ENCODE measurements at regions not wholly inside any gene's neighbourhood (a gene's known extent, or its start where the extent isn't known, plus 50 kb on each side); places are given as distances from the start of the nearest gene placed in this dataset.

DNA sequence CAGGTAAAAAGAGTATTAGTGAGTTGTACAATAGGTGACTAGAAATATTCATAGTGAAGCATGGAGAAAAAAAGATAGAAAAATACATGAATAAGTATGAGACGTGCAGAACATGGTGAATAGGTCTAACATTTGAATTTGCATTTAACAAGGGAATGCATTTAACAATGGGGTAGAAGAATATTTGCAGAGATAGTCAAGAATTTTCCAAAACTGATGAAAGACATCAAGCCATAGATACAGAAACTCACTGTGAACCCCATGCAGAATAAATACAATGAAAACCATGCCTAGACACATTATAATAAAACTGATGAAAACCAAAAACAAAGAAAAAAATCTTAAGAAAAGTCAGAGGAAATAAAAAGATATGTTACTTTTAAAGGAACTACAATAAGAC, 184.8 kb downstream of the KTN1 start:
- Histone ChIP-seq H3K4me1 (ENCODE audit: control insufficient read depth in 5 of 5, insufficient read depth in 5 of 5, low read length in 5 of 5) (no peaks in the 10 kb centered on the region), H3K9me3 (ENCODE audit: control insufficient read depth in 5 of 5, low read length in 5 of 5) (no peaks in the 10 kb centered on the region), H3K4me3 (ENCODE audit: low read depth in 1 of 5, low read length in 5 of 5) (no peak overlapping the region), H3K27me3 (ENCODE audit: control insufficient read depth in 5 of 5, insufficient read depth in 4 of 5, low read length in 5 of 5) (no peaks in the 10 kb centered on the region), H3K27ac (ENCODE audit: low read depth, low read length) (no peak overlapping the region), H3K9ac (ENCODE audit: low read length in 5 of 5) (no peak overlapping the region), H3K36me3 (ENCODE audit: control insufficient read depth in 5 of 5, insufficient read depth in 5 of 5, low read length in 5 of 5) (no peaks in the 10 kb centered on the region)

- H3K36me3 ChIP-seq (ENCODE audit: control insufficient read depth in 5 of 5, insufficient read depth in 5 of 5, low read length in 5 of 5), result no peaks in the 10 kb centered on the region
- H3K27ac ChIP-seq (ENCODE audit: low read depth, low read length), result no peak overlapping the region
- H3K9me3 ChIP-seq (ENCODE audit: control insufficient read depth in 5 of 5, low read length in 5 of 5), result no peaks in the 10 kb centered on the region
- H3K4me3 ChIP-seq (ENCODE audit: low read depth in 1 of 5, low read length in 5 of 5), result no peak overlapping the region
- H3K4me1 ChIP-seq (ENCODE audit: control insufficient read depth in 5 of 5, insufficient read depth in 5 of 5, low read length in 5 of 5), result peaks cover 0 to 1% (median 0%) of the 10 kb centered on the region in 5 donors
- H3K9ac ChIP-seq (ENCODE audit: low read length in 5 of 5), result no peak overlapping the region
- H3K27me3 ChIP-seq (ENCODE audit: control insufficient read depth in 5 of 5, insufficient read depth in 4 of 5, low read length in 5 of 5), result no peaks in the 10 kb centered on the region
These were observed 186.1 kb downstream of the KTN1 start for GRCh38 chr14:55766071-55766470.

DNA sequence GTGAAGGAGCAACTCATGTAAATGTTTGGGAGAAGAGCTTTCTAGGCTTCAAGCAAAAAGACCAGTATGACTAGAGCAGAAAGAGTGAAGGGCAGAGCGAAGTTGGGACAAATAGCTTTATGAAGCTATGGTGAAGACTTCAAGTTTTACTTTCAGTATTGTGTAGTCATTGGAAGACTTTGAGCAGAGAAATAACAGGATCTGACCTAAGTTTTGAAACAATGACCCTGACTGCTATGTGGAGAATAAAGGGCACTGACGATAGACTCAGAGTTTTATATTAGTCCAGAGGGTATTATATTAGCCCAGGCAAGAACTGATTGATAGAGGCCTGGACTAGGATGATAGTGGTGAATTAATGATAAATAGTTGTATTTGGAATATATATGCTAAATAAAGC, 187.3 kb downstream of the KTN1 start:
- H3K9me3 ChIP-seq (ENCODE audit: control insufficient read depth in 5 of 5, low read length in 5 of 5), result no peaks in the 10 kb centered on the region
- no peaks in the 10 kb centered on the region for H3K27me3 ChIP-seq (ENCODE audit: control insufficient read depth in 5 of 5, insufficient read depth in 4 of 5, low read length in 5 of 5)
- no peaks in the 10 kb centered on the region for H3K36me3 ChIP-seq (ENCODE audit: control insufficient read depth in 5 of 5, insufficient read depth in 5 of 5, low read length in 5 of 5)
- no peak overlapping the region for H3K4me3 ChIP-seq (ENCODE audit: low read depth in 1 of 5, low read length in 5 of 5)
- H3K27ac ChIP-seq (ENCODE audit: low read depth, low read length), result no peak overlapping the region
- peaks cover 0 to 11% (median 0%) of the 10 kb centered on the region in 5 donors for H3K4me1 ChIP-seq (ENCODE audit: control insufficient read depth in 5 of 5, insufficient read depth in 5 of 5, low read length in 5 of 5)
- H3K9ac ChIP-seq (ENCODE audit: low read length in 5 of 5), result no peak overlapping the region

GRCh38 chr14:55769877-55770276, 189.9 kb downstream of the KTN1 start:
- Histone ChIP-seq H3K4me1 (ENCODE audit: control insufficient read depth in 5 of 5, insufficient read depth in 5 of 5, low read length in 5 of 5) (peaks cover 0 to 11% (median 0%) of the 10 kb centered on the region in 5 donors), H3K9me3 (ENCODE audit: control insufficient read depth in 5 of 5, low read length in 5 of 5) (no peaks in the 10 kb centered on the region), H3K27me3 (ENCODE audit: control insufficient read depth in 5 of 5, insufficient read depth in 4 of 5, low read length in 5 of 5) (no peaks in the 10 kb centered on the region)

GRCh38 chr14:55771242-55771981, 191.4 kb downstream of the KTN1 start:
- Histone ChIP-seq H3K36me3 (ENCODE audit: control insufficient read depth in 5 of 5, insufficient read depth in 5 of 5, low read length in 5 of 5) (no peaks in the 10 kb centered on the region), H3K27me3 (ENCODE audit: control insufficient read depth in 5 of 5, insufficient read depth in 4 of 5, low read length in 5 of 5) (no peaks in the 10 kb centered on the region), H3K27ac (ENCODE audit: low read depth, low read length) (no peak overlapping the region), H3K9ac (ENCODE audit: low read length in 5 of 5) (no peak overlapping the region), H3K4me1 (ENCODE audit: control insufficient read depth in 5 of 5, insufficient read depth in 5 of 5, low read length in 5 of 5) (peaks cover 0 to 18% (median 0%) of the 10 kb centered on the region in 5 donors), H3K4me3 (ENCODE audit: low read depth in 1 of 5, low read length in 5 of 5) (no peak overlapping the region), H3K9me3 (ENCODE audit: control insufficient read depth in 5 of 5, low read length in 5 of 5) (no peaks in the 10 kb centered on the region)

More at GRCh38 chr14:55769877-55770276, 189.9 kb downstream of the KTN1 start:
- Histone ChIP-seq H3K36me3 (ENCODE audit: control insufficient read depth in 5 of 5, insufficient read depth in 5 of 5, low read length in 5 of 5) (no peaks in the 10 kb centered on the region), H3K27ac (ENCODE audit: low read depth, low read length) (no peak overlapping the region), H3K4me3 (ENCODE audit: low read depth in 1 of 5, low read length in 5 of 5) (no peak overlapping the region), H3K9ac (ENCODE audit: low read length in 5 of 5) (no peak overlapping the region)

DNA sequence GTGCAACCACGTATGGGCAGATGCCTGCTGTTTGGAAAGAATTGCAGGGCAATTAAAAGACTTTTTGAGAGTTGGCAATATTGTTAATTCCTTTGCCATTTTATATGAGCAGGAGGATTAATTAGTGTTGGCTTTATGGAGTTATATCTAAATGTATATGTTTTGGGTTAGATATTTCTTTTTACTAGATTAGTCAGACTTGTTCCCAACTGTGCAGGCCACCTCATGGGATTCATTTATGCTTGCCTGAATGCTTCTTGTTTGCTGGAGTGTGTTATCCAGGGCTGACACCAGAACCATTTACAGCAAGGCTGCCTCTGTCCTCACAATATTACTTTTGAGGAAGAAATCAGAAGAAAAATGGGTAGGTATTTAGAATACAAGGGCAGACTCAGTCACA, 192.5 kb downstream of the KTN1 start:
- Histone ChIP-seq H3K36me3 (ENCODE audit: control insufficient read depth in 5 of 5, insufficient read depth in 5 of 5, low read length in 5 of 5) (no peaks in the 10 kb centered on the region), H3K27me3 (ENCODE audit: control insufficient read depth in 5 of 5, insufficient read depth in 4 of 5, low read length in 5 of 5) (no peaks in the 10 kb centered on the region), H3K4me3 (ENCODE audit: low read depth in 1 of 5, low read length in 5 of 5) (no peak overlapping the region), H3K9ac (ENCODE audit: low read length in 5 of 5) (no peak overlapping the region), H3K9me3 (ENCODE audit: control insufficient read depth in 5 of 5, low read length in 5 of 5) (no peaks in the 10 kb centered on the region), H3K27ac (ENCODE audit: low read depth, low read length) (no peak overlapping the region), H3K4me1 (ENCODE audit: control insufficient read depth in 5 of 5, insufficient read depth in 5 of 5, low read length in 5 of 5) (peaks cover 0 to 18% (median 0%) of the 10 kb centered on the region in 5 donors)

DNA sequence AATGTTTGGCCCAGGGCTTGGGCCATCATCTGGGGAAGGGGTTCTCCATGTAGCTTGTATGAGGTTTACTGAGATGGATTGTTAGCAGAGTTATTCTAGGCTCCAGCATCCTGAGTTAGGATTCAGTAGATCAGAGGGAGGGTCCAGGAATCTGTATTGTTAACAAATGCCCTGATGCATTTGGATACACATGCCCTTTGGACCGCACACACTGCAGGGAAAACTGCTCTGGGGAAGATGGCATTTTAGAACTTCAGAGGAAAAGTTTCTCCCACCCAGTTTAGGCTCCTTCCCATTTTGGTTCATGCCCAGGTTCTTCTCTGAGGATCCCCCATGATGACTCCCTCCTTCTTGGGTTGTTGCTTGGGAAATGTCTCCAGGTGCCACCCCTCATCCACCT, 193.3 kb downstream of the KTN1 start:
- Histone ChIP-seq H3K27ac (ENCODE audit: low read depth, low read length) (no peak overlapping the region), H3K9me3 (ENCODE audit: control insufficient read depth in 5 of 5, low read length in 5 of 5) (no peaks in the 10 kb centered on the region), H3K36me3 (ENCODE audit: control insufficient read depth in 5 of 5, insufficient read depth in 5 of 5, low read length in 5 of 5) (no peaks in the 10 kb centered on the region), H3K4me1 (ENCODE audit: control insufficient read depth in 5 of 5, insufficient read depth in 5 of 5, low read length in 5 of 5) (peaks cover 0 to 18% (median 0%) of the 10 kb centered on the region in 5 donors), H3K4me3 (ENCODE audit: low read depth in 1 of 5, low read length in 5 of 5) (no peak overlapping the region), H3K27me3 (ENCODE audit: control insufficient read depth in 5 of 5, insufficient read depth in 4 of 5, low read length in 5 of 5) (no peaks in the 10 kb centered on the region), H3K9ac (ENCODE audit: low read length in 5 of 5) (no peak overlapping the region)

GRCh38 chr14:55773984-55774545, 194.1 kb downstream of the KTN1 start:
- Histone ChIP-seq H3K9me3 (ENCODE audit: control insufficient read depth in 5 of 5, low read length in 5 of 5) (no peaks in the 10 kb centered on the region), H3K27ac (ENCODE audit: low read depth, low read length) (no peak overlapping the region), H3K9ac (ENCODE audit: low read length in 5 of 5) (no peak overlapping the region), H3K27me3 (ENCODE audit: control insufficient read depth in 5 of 5, insufficient read depth in 4 of 5, low read length in 5 of 5) (no peaks in the 10 kb centered on the region), H3K4me1 (ENCODE audit: control insufficient read depth in 5 of 5, insufficient read depth in 5 of 5, low read length in 5 of 5) (peaks cover 0 to 18% (median 0%) of the 10 kb centered on the region in 5 donors), H3K4me3 (ENCODE audit: low read depth in 1 of 5, low read length in 5 of 5) (no peak overlapping the region), H3K36me3 (ENCODE audit: control insufficient read depth in 5 of 5, insufficient read depth in 5 of 5, low read length in 5 of 5) (no peaks in the 10 kb centered on the region)

- H3K4me1 ChIP-seq (ENCODE audit: control insufficient read depth in 5 of 5, insufficient read depth in 5 of 5, low read length in 5 of 5), result peaks cover 0 to 19% (median 10%) of the 10 kb centered on the region in 5 donors
- no peaks in the 10 kb centered on the region for H3K36me3 ChIP-seq (ENCODE audit: control insufficient read depth in 5 of 5, insufficient read depth in 5 of 5, low read length in 5 of 5)
- no peak overlapping the region for H3K9ac ChIP-seq (ENCODE audit: low read length in 5 of 5)
- H3K9me3 ChIP-seq (ENCODE audit: control insufficient read depth in 5 of 5, low read length in 5 of 5), result no peaks in the 10 kb centered on the region
- no peak overlapping the region for H3K4me3 ChIP-seq (ENCODE audit: low read depth in 1 of 5, low read length in 5 of 5)
- no peaks in the 10 kb centered on the region for H3K27me3 ChIP-seq (ENCODE audit: control insufficient read depth in 5 of 5, insufficient read depth in 4 of 5, low read length in 5 of 5)
- no peak overlapping the region for H3K27ac ChIP-seq (ENCODE audit: low read depth, low read length)
These were observed 197.9 kb downstream of the KTN1 start for GRCh38 chr14:55777877-55778276.

DNA sequence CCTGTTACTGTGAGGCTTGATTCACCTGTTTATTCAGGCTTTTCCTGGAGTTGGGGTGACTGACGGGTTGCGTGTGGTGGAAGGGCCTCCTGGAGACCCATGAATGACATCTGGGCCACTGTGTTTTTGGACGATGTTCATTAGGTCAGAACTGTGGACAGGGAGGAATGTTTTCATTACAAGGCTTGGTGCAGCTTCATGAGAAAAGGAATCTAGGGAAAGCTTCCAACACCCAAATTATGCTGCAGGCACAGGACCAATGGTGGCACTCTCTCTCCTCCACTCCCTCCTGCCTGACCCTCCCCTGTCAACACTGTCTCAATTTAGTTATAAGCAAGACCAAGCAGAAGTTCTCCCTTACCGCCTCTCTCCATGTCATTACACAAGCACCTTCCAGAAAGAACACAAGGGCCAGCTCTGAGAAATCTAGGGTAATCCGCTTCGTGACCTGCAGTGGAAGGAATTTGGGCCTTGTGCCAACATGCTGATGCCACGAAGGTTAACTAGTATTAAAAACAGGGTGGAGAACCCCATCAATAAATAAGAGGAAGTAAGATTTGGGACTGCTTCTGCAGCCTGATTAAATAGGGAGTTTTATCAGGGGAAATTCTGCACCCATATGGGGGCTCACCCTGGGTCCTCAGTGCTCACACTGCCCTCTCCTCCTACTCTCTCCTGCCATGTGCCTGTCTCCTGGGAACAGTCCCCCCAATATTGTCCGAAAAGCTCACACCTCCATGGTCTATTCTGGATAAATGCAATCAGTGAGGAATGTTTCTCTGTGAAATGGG, 200.3 kb downstream of the KTN1 start:
- Histone ChIP-seq H3K36me3 (ENCODE audit: control insufficient read depth in 5 of 5, insufficient read depth in 5 of 5, low read length in 5 of 5) (no peaks in the 10 kb centered on the region), H3K4me1 (ENCODE audit: control insufficient read depth in 5 of 5, insufficient read depth in 5 of 5, low read length in 5 of 5) (peaks cover 0 to 19% (median 10%) of the 10 kb centered on the region in 5 donors), H3K27me3 (ENCODE audit: control insufficient read depth in 5 of 5, insufficient read depth in 4 of 5, low read length in 5 of 5) (no peaks in the 10 kb centered on the region), H3K4me3 (ENCODE audit: low read depth in 1 of 5, low read length in 5 of 5) (no peak overlapping the region), H3K9ac (ENCODE audit: low read length in 5 of 5) (no peak overlapping the region), H3K9me3 (ENCODE audit: control insufficient read depth in 5 of 5, low read length in 5 of 5) (no peaks in the 10 kb centered on the region), H3K27ac (ENCODE audit: low read depth, low read length) (no peak overlapping the region)

Measured in subcutaneous abdominal adipose tissue (tissue), 5 donors.